Activated naive CD4-positive, alpha-beta T cell treated with Interleukin-2 at 50 U/mL for 16 hours (primary cell): ENCODE measurements at regions not wholly inside any gene's neighbourhood (a gene's known extent, or its start where the extent isn't known, plus 50 kb on each side); places are given as distances from the start of the nearest gene placed in this dataset.

Experiments
- DNase-seq: peaks from one replicate; pipeline ENCODE4 v3.0.0-alpha.2; 2020

GRCh38 chr5:5983261-5983980, 394.9 kb downstream of the MED10 start:
- no peak for DNase-seq

- DNase-seq, result no peak
Observed at GRCh38 chr5:5981562-5981961, 396.8 kb downstream of the MED10 start.

- DNase-seq, result no peak
Observed at GRCh38 chr5:5980538-5980895, 397.8 kb downstream of the MED10 start.

GRCh38 chr5:5979761-5980537, 398.4 kb downstream of the MED10 start:
- no peak for DNase-seq

GRCh38 chr5:5979377-5979760, 399.0 kb downstream of the MED10 start:
- no peak for DNase-seq

GRCh38 chr5:5978501-5979376, 399.6 kb downstream of the MED10 start:
- DNase-seq, result no peak

GRCh38 chr5:5971203-5971602, 407.1 kb downstream of the MED10 start:
- DNase-seq, result no peak

- no peak for DNase-seq
Observed at GRCh38 chr5:5969942-5970483, 408.3 kb downstream of the MED10 start.

- no peak for DNase-seq
Observed at GRCh38 chr5:5968981-5969380, 409.4 kb downstream of the MED10 start.

- DNase-seq, result no peak
Observed at GRCh38 chr5:5967944-5968343, 410.4 kb downstream of the MED10 start.

GRCh38 chr5:5967373-5967772, 411.0 kb downstream of the MED10 start:
- no peak for DNase-seq

GRCh38 chr5:5965132-5965531, 413.2 kb downstream of the MED10 start:
- no peak for DNase-seq

- DNase-seq, result no peak
Observed at GRCh38 chr5:5964347-5964746, 414.0 kb downstream of the MED10 start.

- no peak for DNase-seq
Observed at GRCh38 chr5:5957737-5958136, 420.6 kb downstream of the MED10 start.

GRCh38 chr5:5954275-5954598, 424.1 kb downstream of the MED10 start:
- DNase-seq, result no peak

- DNase-seq, result no peak
Observed at GRCh38 chr5:5953584-5954274, 424.6 kb downstream of the MED10 start.

GRCh38 chr5:5951953-5952352, 426.4 kb downstream of the MED10 start:
- no peak for DNase-seq

GRCh38 chr5:5950658-5951057, 427.7 kb downstream of the MED10 start:
- no peak for DNase-seq

GRCh38 chr5:5941486-5941885, 436.9 kb downstream of the MED10 start:
- no peak for DNase-seq

GRCh38 chr5:5939759-5940370, 438.5 kb downstream of the MED10 start:
- no peak for DNase-seq

GRCh38 chr5:5933651-5934050, 444.7 kb downstream of the MED10 start:
- DNase-seq, result no peak

- no peak for DNase-seq
Observed at GRCh38 chr5:5932824-5933223, 445.5 kb downstream of the MED10 start.
